Fibroblast of villous mesenchyme (primary cell): ENCODE measurements at regions not wholly inside any gene's neighbourhood (a gene's known extent, or its start where the extent isn't known, plus 50 kb on each side); places are given as distances from the start of the nearest gene placed in this dataset.

Experiments
- DNase-seq: peaks from one replicate; pipeline ENCODE4 v3.0.0-alpha.2; 2010; ENCODE audit warnings: low read depth
- H3K4me3 ChIP-seq: 2 replicates; pipeline ENCODE4 v1.5.1; 2011; ENCODE audit warnings: low read depth, mild to moderate bottlenecking, low read length
- CTCF ChIP-seq: IDR thresholded peaks from 2 replicates; pipeline ENCODE4 v1.5.1; 2012; ENCODE audit warnings: low read depth, mild to moderate bottlenecking, low read length; ENCODE audit not compliant: insufficient read depth

DNA sequence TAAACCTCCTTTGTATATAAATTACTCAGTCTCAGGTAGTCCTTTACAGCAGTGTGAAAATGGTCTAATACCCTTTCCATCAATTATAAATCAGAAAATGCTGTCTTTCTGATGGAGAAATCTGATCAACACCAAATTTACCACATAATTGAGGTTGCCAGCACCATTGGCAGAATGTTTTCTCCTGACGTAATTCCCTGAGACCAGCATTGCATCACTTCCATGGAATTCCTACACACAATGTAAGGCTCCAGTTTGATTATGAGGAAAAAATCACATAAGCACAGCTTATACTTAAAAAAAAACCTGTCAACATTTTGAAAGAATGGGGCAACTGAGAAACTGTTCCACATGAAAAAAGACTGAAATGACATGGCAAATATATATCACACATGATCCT is 618.7 kb upstream of the CDH6 start:
- TF ChIP-seq CTCF: no peak
- no peak for DNase-seq

DNA sequence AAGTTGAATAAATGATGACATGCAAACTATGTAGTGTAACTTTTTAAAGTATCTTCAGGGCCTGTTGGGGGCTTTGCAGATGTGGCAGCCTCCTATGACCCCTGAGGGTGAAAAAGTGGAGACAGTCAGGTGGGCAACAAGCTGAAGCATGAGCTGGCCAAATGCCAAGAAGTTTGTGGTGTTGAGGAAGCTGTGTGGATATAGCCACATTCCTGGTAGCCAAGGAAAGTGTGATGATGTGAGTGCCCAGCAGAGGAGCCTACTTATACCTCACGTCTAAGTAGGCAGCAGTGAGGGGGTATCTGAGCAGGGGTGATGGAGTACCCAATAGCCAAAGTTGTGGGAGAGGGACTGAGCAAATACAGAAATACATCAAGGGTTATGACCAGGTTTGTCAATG is 621.2 kb upstream of the CDH6 start:
- H3K4me3 ChIP-seq: no peak overlapping the region
- TF ChIP-seq CTCF: no peak
- DNase-seq: no peak

More for the DNA sequence above, 618.7 kb upstream of the CDH6 start:
- H3K4me3 ChIP-seq: no peak overlapping the region

DNA sequence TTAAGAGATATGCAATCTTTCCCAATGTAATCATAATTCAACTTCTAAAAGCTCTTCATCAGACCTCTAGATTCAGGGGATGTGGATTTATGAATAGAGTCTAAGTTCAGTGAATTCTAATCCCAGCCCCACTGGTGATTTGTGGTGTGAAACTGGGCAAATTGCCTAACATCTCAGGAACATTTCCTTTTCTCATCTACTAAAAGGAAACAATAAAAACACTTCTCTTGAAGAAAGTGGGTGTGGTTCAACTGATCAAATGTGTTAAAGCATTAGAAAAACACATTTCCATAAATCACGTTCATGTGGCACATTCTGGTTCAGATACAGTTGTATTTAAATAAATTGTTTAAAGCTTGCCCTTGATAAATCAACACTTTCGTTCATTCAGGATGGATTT is 631.7 kb upstream of the CDH6 start:
- no peak for TF ChIP-seq CTCF
- no peak overlapping the region for H3K4me3 ChIP-seq
- DNase-seq: no peak

GRCh38 chr5:30551618-30552017 is 641.9 kb upstream of the CDH6 start:
- H3K4me3 ChIP-seq: no peak overlapping the region
- no peak for DNase-seq
- no peak for TF ChIP-seq CTCF

GRCh38 chr5:30548580-30549305 is 644.7 kb upstream of the CDH6 start:
- DNase-seq: no peak
- H3K4me3 ChIP-seq: no peak overlapping the region
- no peak for TF ChIP-seq CTCF

DNA sequence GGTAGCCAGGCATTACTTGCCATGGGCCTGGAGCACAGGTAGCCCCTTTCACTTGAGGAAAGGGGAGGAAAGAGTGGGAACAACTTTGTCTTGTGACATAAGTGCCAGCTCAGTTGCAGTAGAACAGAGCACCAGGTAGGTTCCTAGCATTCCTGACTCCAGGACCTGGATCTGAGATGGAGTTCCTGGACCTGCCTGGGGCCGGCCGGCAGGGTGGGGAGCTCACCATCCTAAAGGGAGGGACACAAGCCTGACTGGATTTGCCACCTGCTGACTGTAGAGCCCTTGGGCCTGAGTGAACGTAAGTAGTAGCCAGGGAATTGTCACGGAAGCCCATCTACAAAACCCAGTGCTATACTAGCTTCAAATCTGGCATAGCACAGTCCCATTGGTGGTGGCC is 653.3 kb upstream of the CDH6 start:
- no peak for DNase-seq
- no peak overlapping the region for H3K4me3 ChIP-seq
- TF ChIP-seq CTCF: no peak
